Progenitor cell of endocrine pancreas (in vitro differentiated cells): ENCODE measurements at regions not wholly inside any gene's neighbourhood (a gene's known extent, or its start where the extent isn't known, plus 50 kb on each side); places are given as distances from the start of the nearest gene placed in this dataset.
"Not testable (repeated sequence)": the region's sequence is repeated elsewhere in the genome, so short reads cannot be mapped to it uniquely, and the experiment has no call there.

ENCODE experiments used
- DNase-seq: peaks from one replicate; pipeline ENCODE4 v3.0.0; 2021; ENCODE audit warnings: low spot score; ENCODE audit not compliant: unreplicated experiment
- H3K27ac Mint-ChIP-seq: 2 replicates; pipeline ENCODE4 v1.8.0; 2021; ENCODE audit warnings: mild to moderate bottlenecking, moderate library complexity, mixed read lengths
- H3K27me3 Mint-ChIP-seq: 2 replicates; pipeline ENCODE4 v1.8.0; 2021; ENCODE audit warnings: mixed read lengths
- H3K36me3 Mint-ChIP-seq: 2 replicates; pipeline ENCODE4 v1.8.0; 2022; ENCODE audit warnings: mixed read lengths; ENCODE audit not compliant: insufficient read depth
- H3K4me1 Mint-ChIP-seq: 2 replicates; pipeline ENCODE4 v1.8.0; 2021; ENCODE audit warnings: low read depth, mixed read lengths
- H3K4me3 Mint-ChIP-seq: 2 replicates; pipeline ENCODE4 v1.8.0; 2021; ENCODE audit warnings: low read depth, mild to moderate bottlenecking, moderate library complexity, mixed read lengths
- H3K9me3 Mint-ChIP-seq: 2 replicates; pipeline ENCODE4 v1.8.0; 2021; ENCODE audit warnings: low read depth, mixed read lengths
- TF ChIP-seq, protein P1 (sequence below): fragments of 200-600 bp; sonication (generic); IDR thresholded peaks from one replicate; pipeline ENCODE4 v1.5.0; 2021; ENCODE audit warnings: antibody characterized with exemption, mild to moderate bottlenecking; ENCODE audit not compliant: unreplicated experiment

DNA sequence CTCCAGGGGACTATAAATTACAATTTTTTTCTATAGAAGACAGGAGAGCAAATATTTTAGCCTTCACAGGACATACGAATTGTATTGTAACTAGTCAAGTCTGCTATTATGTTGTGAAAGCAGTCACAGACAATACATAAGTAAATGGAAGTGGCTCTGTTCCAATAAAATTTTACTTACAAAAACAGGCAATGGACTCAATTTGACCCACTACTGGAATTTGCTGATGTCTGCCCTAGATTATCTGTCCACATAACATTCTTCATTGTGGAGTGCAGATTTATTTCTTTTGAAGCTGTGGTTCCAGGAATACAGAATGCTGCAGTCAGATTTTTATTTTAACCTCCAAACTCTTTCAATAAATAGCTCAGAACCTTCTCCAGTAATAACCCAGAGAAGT is 330.3 kb downstream of the PPP4R3C start:
- H3K36me3 Mint-ChIP-seq = no peaks in the 10 kb centered on the region
- no peak for DNase-seq
- no peak overlapping the region for H3K27ac Mint-ChIP-seq
- H3K27me3 Mint-ChIP-seq = no peaks in the 10 kb centered on the region
- H3K4me1 Mint-ChIP-seq = no peaks in the 10 kb centered on the region
- H3K4me3 Mint-ChIP-seq = no peak overlapping the region
- peaks cover 27% of the 10 kb centered on the region for H3K9me3 Mint-ChIP-seq
- TF ChIP-seq, protein P1, sequence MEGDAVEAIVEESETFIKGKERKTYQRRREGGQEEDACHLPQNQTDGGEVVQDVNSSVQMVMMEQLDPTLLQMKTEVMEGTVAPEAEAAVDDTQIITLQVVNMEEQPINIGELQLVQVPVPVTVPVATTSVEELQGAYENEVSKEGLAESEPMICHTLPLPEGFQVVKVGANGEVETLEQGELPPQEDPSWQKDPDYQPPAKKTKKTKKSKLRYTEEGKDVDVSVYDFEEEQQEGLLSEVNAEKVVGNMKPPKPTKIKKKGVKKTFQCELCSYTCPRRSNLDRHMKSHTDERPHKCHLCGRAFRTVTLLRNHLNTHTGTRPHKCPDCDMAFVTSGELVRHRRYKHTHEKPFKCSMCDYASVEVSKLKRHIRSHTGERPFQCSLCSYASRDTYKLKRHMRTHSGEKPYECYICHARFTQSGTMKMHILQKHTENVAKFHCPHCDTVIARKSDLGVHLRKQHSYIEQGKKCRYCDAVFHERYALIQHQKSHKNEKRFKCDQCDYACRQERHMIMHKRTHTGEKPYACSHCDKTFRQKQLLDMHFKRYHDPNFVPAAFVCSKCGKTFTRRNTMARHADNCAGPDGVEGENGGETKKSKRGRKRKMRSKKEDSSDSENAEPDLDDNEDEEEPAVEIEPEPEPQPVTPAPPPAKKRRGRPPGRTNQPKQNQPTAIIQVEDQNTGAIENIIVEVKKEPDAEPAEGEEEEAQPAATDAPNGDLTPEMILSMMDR = no peak

DNA sequence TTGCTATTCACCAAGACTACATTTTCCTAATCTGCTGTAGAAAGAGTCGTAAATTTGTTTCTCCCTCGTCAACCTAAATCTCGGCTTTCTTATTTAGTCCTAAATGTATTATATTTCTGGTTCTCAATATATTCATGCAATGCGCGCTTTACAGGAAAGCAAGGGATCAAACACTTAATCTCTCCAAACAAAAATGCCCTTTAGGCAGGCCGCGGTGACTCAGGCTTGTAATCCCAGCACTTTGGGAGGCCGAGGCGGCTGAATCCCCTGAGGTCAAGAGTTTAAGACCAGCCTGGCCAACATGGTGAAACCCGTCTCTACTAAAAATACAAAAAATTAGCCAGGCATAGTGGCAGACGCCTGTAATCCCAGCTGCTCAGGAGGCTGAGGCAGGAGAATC is 376.0 kb downstream of the PPP4R3C start:
- H3K9me3 Mint-ChIP-seq = peaks cover 18% of the 10 kb centered on the region
- not testable (repeated sequence) for H3K36me3 Mint-ChIP-seq, DNase-seq, H3K4me3 Mint-ChIP-seq, H3K4me1 Mint-ChIP-seq, H3K27me3 Mint-ChIP-seq, H3K27ac Mint-ChIP-seq

DNA sequence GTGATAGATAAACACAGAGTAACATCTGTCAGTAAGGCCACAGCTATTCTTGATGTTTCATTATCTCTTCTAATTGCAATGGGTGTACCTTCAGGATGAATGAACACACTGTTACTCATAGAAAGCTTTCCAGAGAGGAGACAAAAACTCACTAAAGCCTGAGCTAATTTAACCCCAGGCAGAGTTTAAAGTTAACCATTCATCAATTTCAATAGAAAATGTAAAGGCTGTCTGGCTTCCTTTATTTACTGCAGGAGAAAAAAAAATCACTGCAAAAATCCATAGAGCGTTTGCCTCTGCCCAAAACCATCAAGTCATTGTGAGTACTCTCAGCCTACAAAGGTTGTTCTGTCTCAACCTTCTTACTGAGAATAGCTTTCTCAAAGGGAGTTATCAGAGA is 376.9 kb downstream of the PPP4R3C start:
- Mint-ChIP-seq H3K36me3 (no peaks in the 10 kb centered on the region), H3K4me3 (no peak overlapping the region), H3K9me3 (peaks cover 15% of the 10 kb centered on the region), H3K27ac (no peak overlapping the region), H3K27me3 (no peaks in the 10 kb centered on the region), H3K4me1 (peaks cover 1% of the 10 kb centered on the region)
- TF ChIP-seq, protein P1 = no peak
- DNase-seq = no peak

DNA sequence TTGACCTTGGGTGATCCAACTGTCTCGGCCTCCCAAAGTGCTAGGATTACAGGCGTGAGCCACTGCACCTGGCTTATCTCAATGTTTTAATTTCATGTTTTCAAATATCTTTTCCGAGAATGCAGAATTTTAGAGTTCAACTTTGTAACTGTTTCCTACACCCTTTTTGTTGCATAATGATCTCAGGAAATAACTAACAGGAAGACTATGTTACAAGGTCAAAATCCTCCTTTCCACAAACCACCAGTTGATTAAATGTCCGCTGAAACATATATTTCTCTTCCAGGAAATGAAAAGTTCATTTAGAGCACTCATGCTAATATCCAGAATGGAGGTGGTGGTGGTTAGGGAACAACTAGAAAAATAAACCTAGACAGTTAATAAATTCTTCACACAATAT is 377.8 kb downstream of the PPP4R3C start:
- Mint-ChIP-seq H3K4me1 (peaks cover 1% of the 10 kb centered on the region), H3K4me3 (no peak overlapping the region), H3K27me3 (no peaks in the 10 kb centered on the region), H3K27ac (no peak overlapping the region), H3K36me3 (no peaks in the 10 kb centered on the region), H3K9me3 (peaks cover 11% of the 10 kb centered on the region)
- no peak for DNase-seq
- TF ChIP-seq, protein P1 = no peak

DNA sequence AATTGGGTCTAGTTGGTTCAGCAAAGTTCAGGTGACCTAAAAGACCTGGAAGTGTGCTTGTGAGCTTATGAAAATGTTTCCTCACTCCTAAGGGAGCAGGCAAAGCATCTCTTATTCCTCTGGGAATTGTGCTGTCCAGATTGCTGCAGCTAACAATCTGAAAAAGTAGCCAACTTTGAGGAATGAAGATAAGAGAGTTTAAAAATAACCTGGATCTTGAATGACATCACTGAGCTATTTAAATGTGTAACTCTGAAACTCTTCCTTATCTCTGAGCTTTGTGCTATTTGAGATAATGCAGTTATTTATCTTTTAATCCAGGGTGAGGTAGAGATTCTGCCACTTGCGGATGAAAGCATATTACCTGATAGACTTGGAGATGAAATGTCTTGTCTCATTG is 384.8 kb downstream of the PPP4R3C start:
- Mint-ChIP-seq H3K27me3 (no peaks in the 10 kb centered on the region), H3K9me3 (peaks cover 27% of the 10 kb centered on the region), H3K27ac (no peak overlapping the region), H3K4me1 (no peaks in the 10 kb centered on the region), H3K4me3 (no peak overlapping the region), H3K36me3 (no peaks in the 10 kb centered on the region)
- DNase-seq = no peak
- TF ChIP-seq, protein P1 = no peak

DNA sequence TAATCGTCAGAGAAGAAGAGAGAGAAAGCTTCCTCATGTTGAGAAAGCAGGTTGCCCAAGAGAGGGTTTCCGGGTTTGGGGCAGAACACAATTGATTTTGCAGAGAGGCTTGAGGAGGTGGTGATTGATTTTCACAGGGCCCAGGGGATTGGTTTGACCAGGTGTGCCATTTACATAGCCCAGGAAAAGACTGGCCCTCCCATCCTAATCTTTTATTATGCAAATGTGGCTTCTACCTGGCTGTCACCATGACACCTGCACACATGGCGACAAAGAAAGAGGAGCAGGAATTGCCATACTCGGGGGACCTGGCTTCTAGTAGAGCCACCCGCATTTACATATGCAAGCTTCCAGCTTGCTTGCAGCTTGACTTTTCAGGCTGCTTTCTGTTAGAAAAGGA is 405.3 kb downstream of the PPP4R3C start:
- Mint-ChIP-seq H3K27me3 (no peaks in the 10 kb centered on the region), H3K9me3 (peaks cover 23% of the 10 kb centered on the region), H3K4me3 (no peak overlapping the region), H3K4me1 (no peaks in the 10 kb centered on the region), H3K36me3 (peaks cover 2% of the 10 kb centered on the region), H3K27ac (no peak overlapping the region)
- no peak for DNase-seq
- TF ChIP-seq, protein P1 = no peak
